SK-N-SH (cell line): ENCODE measurements at regions not wholly inside any gene's neighbourhood (a gene's known extent, or its start where the extent isn't known, plus 50 kb on each side); places are given as distances from the start of the nearest gene placed in this dataset.

Experiments used
- CTCF ChIA-PET: fragments of 300-600, 350-600 bp; formaldehyde crosslinking; extraction: SDS; loops from one replicate; lab custom pipeline; 2021; lab: Yijun Ruan, JAX
- POLR2A ChIA-PET: fragments of 350-600 bp; sonication (Branson Sonifier 250); formaldehyde crosslinking; extraction: SDS; loops from one replicate; lab custom pipeline; 2020; ENCODE audit warnings: antibody characterized with exemption, inconsistent platforms; lab: Yijun Ruan, JAX
- DNase-seq: peaks from one replicate; pipeline ENCODE4 v3.0.0; 2012
- H2AFZ ChIP-seq: fragments of 200-600 bp; sonication (generic); 2 replicates; pipeline ENCODE4 v1.8.1; 2016; ENCODE audit warnings: antibody characterized with exemption, mild to moderate bottlenecking, low read depth
- H3F3A ChIP-seq: fragments of 200-600 bp; sonication (generic); replicated peaks from 2 replicates; pipeline ENCODE3; 2016; ENCODE audit warnings: antibody characterized with exemption, mild to moderate bottlenecking; ENCODE audit not compliant: insufficient read depth
- H3K27ac ChIP-seq, 2 experiments: fragments of 200-500 bp in 1 of 2; fragments of 200-600 bp in 1 of 2; sonication (Bioruptor generic) in 1 of 2; sonication (generic), shearing (Covaris generic) in 1 of 2; 2 replicates each; pipeline versions ENCODE4 v1.5.1 to v1.6.1; 2014 to 2016; ENCODE audit warnings: low read depth in 2 of 2, inconsistent platforms in 1 of 2, low read length in 1 of 2, mild to moderate bottlenecking in 1 of 2, mixed read lengths in 1 of 2
- H3K27me3 ChIP-seq: fragments of 200-600 bp; sonication (generic), shearing (Covaris generic); 2 replicates; pipeline ENCODE4 v1.6.1; 2016; ENCODE audit warnings: mixed run types; ENCODE audit not compliant: insufficient read depth
- H3K36me3 ChIP-seq, 2 experiments: fragments of 200-500 bp in 1 of 2; fragments of 200-600 bp in 1 of 2; sonication (Bioruptor generic) in 1 of 2; sonication (generic) in 1 of 2; replicated peaks in 1 of 2; 2 replicates each; pipeline versions ENCODE3 to v1.5.1; 2014 to 2016; ENCODE audit warnings: low read length in 1 of 2, mild to moderate bottlenecking in 1 of 2; ENCODE audit not compliant: insufficient read depth in 2 of 2, control insufficient read depth in 1 of 2
- H3K4me1 ChIP-seq, 2 experiments: fragments of 200-500 bp in 1 of 2; fragments of 200-600 bp in 1 of 2; sonication (Bioruptor generic) in 1 of 2; sonication (generic), shearing (Covaris generic) in 1 of 2; 2 replicates each; pipeline versions ENCODE4 v1.5.1 to v1.6.1; 2014 to 2016; ENCODE audit warnings: low read depth in 1 of 2, low read length in 1 of 2, mixed run types in 1 of 2; ENCODE audit not compliant: insufficient read depth in 2 of 2, control insufficient read depth in 1 of 2
- H3K4me2 ChIP-seq: fragments of 200-600 bp; sonication (generic), shearing (Covaris generic); 2 replicates; pipeline ENCODE4 v1.6.1; 2017; ENCODE audit warnings: mixed run types
- H3K4me3 ChIP-seq, 2 experiments: fragments of 200-500 bp in 1 of 2; fragments of 200-600 bp in 1 of 2; sonication (Bioruptor generic) in 1 of 2; sonication (generic), shearing (Covaris generic) in 1 of 2; 2 replicates each; pipeline versions ENCODE4 v1.5.1 to v1.8.1; 2014 to 2016; ENCODE audit warnings: low read depth in 2 of 2, inconsistent platforms in 1 of 2, low read length in 1 of 2, mild to moderate bottlenecking in 1 of 2, mixed read lengths in 1 of 2, moderate library complexity in 1 of 2
- H3K79me2 ChIP-seq: fragments of 200-600 bp; sonication (generic); 2 replicates; pipeline ENCODE4 v1.8.1; 2017; ENCODE audit warnings: mild to moderate bottlenecking; ENCODE audit not compliant: insufficient read depth
- H3K9ac ChIP-seq: fragments of 200-600 bp; sonication (generic); 2 replicates; pipeline ENCODE4 v1.6.1; 2017; ENCODE audit warnings: mixed run types
- H3K9me2 ChIP-seq: fragments of 200-600 bp; sonication (generic); 2 replicates; pipeline ENCODE4 v1.6.1; 2017; ENCODE audit warnings: mixed run types
- H3K9me3 ChIP-seq: fragments of 200-600 bp; sonication (generic); 2 replicates; pipeline ENCODE4 v1.6.1; 2017; ENCODE audit warnings: mixed run types, mild to moderate bottlenecking, moderate library complexity
- H4K20me1 ChIP-seq: fragments of 200-600 bp; sonication (generic); 2 replicates; pipeline ENCODE4 v1.6.1; 2017; ENCODE audit warnings: mild to moderate bottlenecking, mixed run types; ENCODE audit not compliant: insufficient read depth
- CTCF ChIP-seq: fragments of 200-600 bp; sonication (generic); IDR thresholded peaks from 2 replicates; pipeline ENCODE4 v1.6.1; 2017; ENCODE audit warnings: antibody characterized with exemption, mild to moderate bottlenecking, moderate library complexity
- ELF1 ChIP-seq: IDR thresholded peaks from 2 replicates; pipeline ENCODE4 v1.4.0; 2012
- EP300 ChIP-seq, 2 experiments: IDR thresholded peaks; 2 replicates each; pipeline versions ENCODE4 v1.4.0 to v1.6.1; 2012; ENCODE audit warnings: borderline replicate concordance in 1 of 2, low read depth in 1 of 2, low read length in 1 of 2
- FOSL2 ChIP-seq: IDR thresholded peaks from 2 replicates; pipeline ENCODE4 v1.4.0; 2012; ENCODE audit warnings: low read depth, mild to moderate bottlenecking, moderate library complexity, borderline replicate concordance
- FOXJ3 ChIP-seq: sonication (generic); formaldehyde crosslinking; IDR thresholded peaks from 2 replicates; pipeline ENCODE4 v1.5.1; 2020; ENCODE audit warnings: mild to moderate bottlenecking, missing genetic modification reagents
- FOXM1 ChIP-seq: IDR thresholded peaks from 2 replicates; pipeline ENCODE4 v1.4.0; 2012; ENCODE audit warnings: low read depth, mild to moderate bottlenecking
- GATA2 ChIP-seq: sonication (generic); formaldehyde crosslinking; IDR thresholded peaks from 2 replicates; pipeline ENCODE4 v1.5.0; 2020; ENCODE audit warnings: mild to moderate bottlenecking, missing genetic modification reagents
- IRF3 ChIP-seq: fragments of 150-350 bp; IDR thresholded peaks from 2 replicates; pipeline ENCODE4 v1.6.1; 2016; ENCODE audit warnings: mild to moderate bottlenecking, low read depth, low read length
- JUND ChIP-seq: IDR thresholded peaks from 2 replicates; pipeline ENCODE4 v1.4.0; 2012
- MAX ChIP-seq: IDR thresholded peaks from 2 replicates; pipeline ENCODE4 v1.4.0; 2012; ENCODE audit warnings: low read depth
- MEF2A ChIP-seq: IDR thresholded peaks from 2 replicates; pipeline ENCODE4 v1.4.0; 2012; ENCODE audit warnings: low read depth, borderline replicate concordance
- MXI1 ChIP-seq: IDR thresholded peaks from 2 replicates; pipeline ENCODE4 v1.6.1; 2012; ENCODE audit warnings: mild to moderate bottlenecking, low read depth, low read length, improper control_type of control experiment
- NFIC ChIP-seq: IDR thresholded peaks from 2 replicates; pipeline ENCODE4 v1.4.0; 2012; ENCODE audit warnings: borderline replicate concordance
- NRF1 ChIP-seq: IDR thresholded peaks from 2 replicates; pipeline ENCODE4 v1.6.1; 2012; ENCODE audit warnings: low read depth, mild to moderate bottlenecking, low read length
- RAD21 ChIP-seq: IDR thresholded peaks from 2 replicates; pipeline ENCODE4 v1.6.1; 2012; ENCODE audit warnings: mild to moderate bottlenecking, low read length
- RCOR1 ChIP-seq: fragments of 150-350 bp; IDR thresholded peaks from 2 replicates; pipeline ENCODE4 v1.6.1; 2017; ENCODE audit warnings: antibody characterized with exemption, low read length
- REST ChIP-seq: IDR thresholded peaks from 2 replicates; pipeline ENCODE4 v1.6.1; 2012; ENCODE audit warnings: mild to moderate bottlenecking, low read depth, low read length, moderate library complexity
- TAF1 ChIP-seq: IDR thresholded peaks from 2 replicates; pipeline ENCODE4 v1.6.1; 2012; ENCODE audit warnings: low read depth, mild to moderate bottlenecking, low read length, moderate library complexity, borderline replicate concordance
- TEAD4 ChIP-seq: IDR thresholded peaks from 2 replicates; pipeline ENCODE4 v1.4.0; 2012; ENCODE audit warnings: mild to moderate bottlenecking, borderline replicate concordance; ENCODE audit not compliant: insufficient read depth
- WGBS: methylation state at CpG from one replicate; pipeline ENCODE4 v1.1.6; 2017; ENCODE audit warnings: low lambda C conversion rate; 5-methylcytosine and 5-hydroxymethylcytosine counted together
- TF ChIP-seq, protein P1 (sequence below): IDR thresholded peaks from 2 replicates; pipeline ENCODE4 v1.4.0; 2012; ENCODE audit warnings: low read depth, borderline replicate concordance

- POLR2A ChIA-PET, result no interaction called here
These were observed 367.7 kb upstream of the NPVF start for GRCh38 chr7:25595996-25596395.

More at GRCh38 chr7:25595996-25596395, 367.7 kb upstream of the NPVF start:
- Histone ChIP-seq H3K9ac (no peak overlapping the region), H3K9me2 (no peaks in the 10 kb centered on the region), H3K4me2 (no peak overlapping the region), H3K79me2 (no peaks in the 10 kb centered on the region), H3K4me3 (no peak overlapping the region), H3K4me1 (no peaks in the 10 kb centered on the region; a peak in 1 of 4 replicates), H3K36me3 (no peaks in the 10 kb centered on the region), H3K9me3 (no peaks in the 10 kb centered on the region; the same call in 1 of the 2 replicates), H4K20me1 (no peaks in the 10 kb centered on the region), H3F3A (no peaks in the 10 kb centered on the region), H3K27me3 (no peaks in the 10 kb centered on the region), H3K27ac (peak overlapping the region in 1 of 2 experiments; percentile 19; a peak in 1 of 4 replicates), H2AFZ (no peak overlapping the region)
- WGBS, result 22% methylated on average over 2 of the region's 2 CpGs
- DNase-seq, result peak; percentile 53
- CTCF ChIA-PET, result interaction anchor here (0.5 to 1.1 kb wide), 3 partner anchors 42 to 361 kb away, joined by 3 to 4 read pairs (median 3); no protein-coding TSS in a partner anchor
- TF ChIP-seq RAD21 (no peak), FOXM1 (no peak), FOSL2 (no peak), CTCF (no peak), MXI1 (no peak), IRF3 (no peak), GATA2 (CRISPR knock-in tag) (peak; percentile 44), NRF1 (no peak), MEF2A (no peak), ELF1 (no peak), TEAD4 (no peak), FOXJ3 (CRISPR knock-in tag) (no peak), EP300 (IDR thresholded peaks at IDR 0.05; ENCODE audit: borderline replicate concordance in 1 of 2, low read depth in 1 of 2, low read length in 1 of 2) (peak in 1 of 2 experiments; percentile 53; a peak in 1 of 4 replicates), RCOR1 (peak; percentile 69), JUND (no peak), NFIC (no peak), REST (no peak), MAX (no peak), TAF1 (no peak)
- TF ChIP-seq, protein P1, sequence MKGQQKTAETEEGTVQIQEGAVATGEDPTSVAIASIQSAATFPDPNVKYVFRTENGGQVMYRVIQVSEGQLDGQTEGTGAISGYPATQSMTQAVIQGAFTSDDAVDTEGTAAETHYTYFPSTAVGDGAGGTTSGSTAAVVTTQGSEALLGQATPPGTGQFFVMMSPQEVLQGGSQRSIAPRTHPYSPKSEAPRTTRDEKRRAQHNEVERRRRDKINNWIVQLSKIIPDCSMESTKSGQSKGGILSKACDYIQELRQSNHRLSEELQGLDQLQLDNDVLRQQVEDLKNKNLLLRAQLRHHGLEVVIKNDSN, result no peak
